HPDE6-E6E7 (cell line): ENCODE measurements at regions not wholly inside any gene's neighbourhood (a gene's known extent, or its start where the extent isn't known, plus 50 kb on each side); places are given as distances from the start of the nearest gene placed in this dataset.
"Not testable (repeated sequence)": the region's sequence is repeated elsewhere in the genome, so short reads cannot be mapped to it uniquely, and the experiment has no call there.

ENCODE experiments used
- DNase-seq: peaks from one replicate; pipeline ENCODE4 v3.0.0; 2011; ENCODE audit warnings: missing footprints; ENCODE audit errors: extremely low spot score

DNA sequence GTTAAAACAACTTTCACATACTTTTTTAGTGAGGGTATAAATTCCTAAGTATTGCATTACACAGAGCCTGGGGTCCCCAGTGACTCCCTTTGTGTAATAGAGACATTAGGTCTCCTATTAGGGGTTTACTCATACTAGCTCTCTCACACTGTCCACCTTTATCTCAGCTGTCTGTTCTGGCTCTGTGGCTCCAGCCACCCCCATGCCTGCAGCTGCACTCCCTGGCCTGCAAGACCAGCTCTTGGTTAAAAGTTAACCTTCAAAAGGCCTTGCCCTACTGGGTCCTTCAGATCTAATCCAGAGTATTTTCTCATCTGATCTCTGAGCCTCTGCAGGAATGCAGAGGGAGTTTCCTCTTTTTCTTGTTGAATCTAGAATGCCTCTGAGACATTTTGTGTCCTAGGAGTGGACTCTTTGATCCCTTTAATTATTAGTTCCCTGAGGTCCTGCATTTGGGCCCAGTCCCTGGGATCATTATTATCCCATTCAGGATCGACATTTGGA lies 280.9 kb downstream of the PYDC2 start:
- DNase-seq = not testable (repeated sequence)

DNA sequence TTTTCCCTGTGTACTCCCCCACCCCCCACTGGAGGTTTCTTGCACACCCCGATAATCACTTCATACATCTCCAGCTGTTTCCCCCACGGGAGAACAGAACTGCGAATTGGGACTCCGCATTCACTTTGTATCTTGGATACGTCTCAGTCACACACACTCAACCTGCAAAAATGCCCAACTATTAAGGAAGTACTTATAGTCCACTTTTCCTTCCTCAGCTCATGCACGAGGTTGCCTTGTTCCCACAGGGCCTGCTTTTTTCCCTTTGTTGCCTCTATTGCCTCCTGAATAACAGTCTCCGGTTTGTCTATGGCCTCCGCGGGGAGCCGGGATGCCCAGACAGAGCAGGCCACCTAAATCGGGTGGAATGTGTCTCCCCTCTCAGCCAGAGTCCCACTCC lies 282.3 kb downstream of the PYDC2 start:
- DNase-seq = no peak

DNA sequence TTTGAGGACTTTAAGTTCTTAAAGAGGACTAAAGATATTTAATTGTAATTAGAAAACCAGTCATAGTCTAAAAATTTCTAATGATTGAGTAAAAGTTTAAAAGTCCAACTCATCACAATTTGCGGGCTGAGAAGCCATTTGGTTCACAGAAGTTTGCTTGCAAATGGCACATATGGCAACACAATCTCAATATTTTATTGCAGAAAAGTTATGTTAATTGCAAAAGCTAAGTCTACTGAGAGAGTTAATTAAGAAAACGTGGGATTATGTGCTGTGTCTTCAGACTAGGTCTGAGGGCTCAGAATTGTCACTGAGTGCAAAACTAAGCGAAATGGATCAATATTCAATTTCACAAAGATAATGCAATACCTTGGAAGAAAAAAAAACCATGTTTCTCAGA lies 289.7 kb downstream of the PYDC2 start:
- no peak for DNase-seq

DNA sequence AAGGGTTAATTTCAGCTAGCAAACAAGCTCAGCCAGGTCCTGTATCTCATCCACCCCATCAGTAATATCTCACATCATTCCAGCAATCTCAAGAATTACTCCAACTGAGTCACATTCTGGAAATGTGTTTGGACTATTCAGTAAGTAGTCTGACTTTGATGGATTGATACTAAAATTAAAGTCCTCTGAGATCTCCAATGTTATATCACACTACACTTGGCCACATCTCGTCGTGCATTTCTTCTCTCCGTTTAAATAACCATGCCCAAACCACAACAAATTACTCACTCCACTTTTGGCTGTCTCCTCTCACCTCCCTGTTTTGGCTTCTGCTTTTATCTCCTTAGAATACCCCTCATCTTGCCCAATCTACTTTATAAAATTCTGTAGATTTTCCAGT lies 292.2 kb downstream of the PYDC2 start:
- no peak for DNase-seq

DNA sequence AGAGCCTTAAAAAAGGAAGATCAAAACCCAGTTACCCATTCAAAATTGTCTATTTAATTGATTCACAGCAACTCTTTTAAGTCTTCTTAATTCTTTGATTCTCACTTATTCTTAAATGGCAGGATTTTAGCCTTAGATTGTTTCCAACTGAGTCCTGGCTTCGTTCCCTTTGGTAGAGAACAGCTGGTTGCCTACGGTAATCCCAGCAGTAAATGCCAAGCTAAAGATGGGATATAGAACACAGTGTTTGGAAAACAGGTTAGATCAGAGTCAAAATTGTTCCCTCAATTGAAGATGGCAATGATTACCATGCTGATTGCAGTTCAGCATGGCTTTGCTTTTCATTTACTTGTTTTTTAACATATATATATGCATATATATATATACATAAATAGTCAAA lies 300.9 kb downstream of the PYDC2 start:
- no peak for DNase-seq

DNA sequence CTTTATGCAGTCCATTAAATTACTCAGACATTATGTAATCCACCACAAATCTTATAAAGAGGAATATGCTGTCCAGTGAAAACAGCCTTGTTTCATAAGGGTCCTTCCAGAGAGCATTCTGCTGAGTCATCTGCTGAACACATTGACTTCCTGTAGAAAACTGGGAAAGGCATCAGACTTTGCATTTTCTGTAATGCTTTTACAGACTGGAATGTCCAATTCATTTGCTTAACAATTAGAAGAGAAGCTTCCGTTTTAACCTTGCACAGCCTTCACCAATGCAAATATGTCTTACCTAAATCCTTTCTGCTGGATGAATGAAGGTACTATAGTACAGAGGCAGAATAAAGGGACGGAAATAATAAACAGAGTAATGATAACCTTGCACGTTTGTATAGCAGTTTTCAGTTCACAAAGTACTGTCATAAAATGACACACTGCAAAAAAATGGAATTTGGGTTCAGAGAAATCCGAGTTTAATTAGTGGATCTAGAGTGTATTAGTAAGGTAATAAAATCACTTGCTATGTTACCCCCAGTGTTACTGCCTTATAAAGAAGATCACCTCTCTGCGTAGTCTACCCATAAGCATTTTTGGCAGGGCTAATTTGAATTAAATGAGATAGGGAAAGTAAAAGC lies 301.5 kb downstream of the PYDC2 start:
- DNase-seq = no peak

DNA sequence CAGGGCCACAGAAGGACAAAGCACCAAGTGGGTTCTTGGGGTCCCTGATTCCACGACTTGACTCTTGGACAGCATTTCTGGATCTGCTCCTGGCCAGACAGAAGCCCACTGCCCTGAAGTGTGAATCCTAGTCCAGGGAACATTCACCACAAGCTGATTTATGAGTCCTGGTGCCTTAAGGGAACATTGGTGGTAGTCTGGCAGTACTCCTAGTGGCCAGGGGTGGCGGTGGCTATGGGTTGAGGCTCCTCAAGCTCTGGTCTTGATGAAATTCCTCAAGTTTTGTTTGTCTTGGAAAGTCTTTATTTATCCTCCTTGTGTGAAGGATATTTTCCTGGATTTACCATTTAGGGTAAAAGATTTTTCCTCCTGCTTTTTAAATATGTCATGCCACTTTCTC lies 307.5 kb downstream of the PYDC2 start:
- no peak for DNase-seq

DNA sequence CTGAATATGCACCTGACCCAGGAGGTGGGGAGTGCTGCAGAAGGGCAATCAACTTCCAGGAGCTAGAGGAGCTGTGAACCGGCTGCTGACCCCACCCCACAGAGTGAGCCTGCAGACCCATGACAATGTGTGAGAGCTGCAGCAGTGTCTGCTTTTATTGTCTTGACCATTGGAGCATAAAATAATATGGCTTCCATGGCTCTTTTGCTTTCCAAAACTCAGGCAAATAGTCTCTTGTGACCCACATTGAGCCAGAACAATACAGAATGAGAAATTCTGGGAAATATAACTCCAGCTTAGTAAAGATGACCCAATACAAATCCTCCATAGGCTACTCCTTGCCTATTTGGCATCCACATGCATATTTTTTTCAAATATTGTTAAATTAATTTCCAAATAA lies 309.6 kb downstream of the PYDC2 start:
- no peak for DNase-seq

DNA sequence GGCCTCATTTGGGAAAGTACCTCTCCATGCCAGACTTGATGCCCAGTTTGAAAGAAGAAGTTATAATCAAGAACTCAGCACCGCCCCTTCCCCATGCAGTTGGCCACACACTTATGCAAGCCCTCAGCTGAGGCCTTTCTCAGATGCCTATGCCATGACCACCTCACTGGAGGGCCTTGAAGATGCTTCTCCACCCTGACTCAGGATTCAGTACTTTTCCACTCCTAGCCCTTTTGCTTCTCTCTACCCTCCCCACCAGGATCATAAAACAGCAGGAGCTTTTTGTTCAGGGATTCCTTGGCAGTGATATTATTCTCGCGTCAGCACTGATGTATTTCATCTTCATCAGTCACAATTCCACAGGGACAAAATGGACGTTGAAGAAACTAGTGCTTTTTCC lies 313.5 kb downstream of the PYDC2 start:
- no peak for DNase-seq

DNA sequence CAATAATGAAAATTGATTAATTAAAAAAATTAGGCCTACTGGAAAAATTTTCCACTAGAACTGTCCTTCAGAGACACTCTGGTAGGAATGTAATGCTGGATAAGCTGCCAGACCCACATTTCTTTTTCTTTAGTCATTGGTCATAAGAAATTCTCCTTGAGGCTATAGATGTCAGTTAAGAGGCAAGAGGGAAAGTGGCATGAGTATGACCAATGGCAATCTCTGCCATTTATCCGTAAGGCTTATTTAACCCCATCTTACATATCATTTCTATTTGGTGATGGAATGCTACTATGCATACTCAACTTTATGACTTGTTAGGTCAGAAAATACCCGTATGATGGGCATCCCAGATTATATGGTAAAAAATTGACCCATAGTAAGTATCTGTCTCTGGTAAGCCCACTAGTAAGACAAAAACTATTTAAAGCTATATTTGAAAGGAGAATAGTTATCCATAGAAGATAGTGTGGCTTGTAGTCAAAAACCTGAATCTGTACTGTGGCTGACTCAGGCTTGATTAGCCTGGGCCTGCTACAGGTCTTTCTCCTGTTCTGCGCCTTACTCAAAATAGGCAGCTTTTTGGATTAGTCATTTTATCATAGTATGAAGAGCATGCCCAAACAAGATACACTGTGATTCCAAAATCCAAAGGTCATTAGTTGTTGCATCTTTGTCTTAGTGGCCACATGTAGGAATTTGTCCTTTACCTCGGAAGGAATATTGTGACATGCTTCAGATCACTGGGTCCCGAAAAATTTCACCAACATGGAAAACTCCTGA lies 314.7 kb downstream of the PYDC2 start:
- peak; percentile 61 for DNase-seq

DNA sequence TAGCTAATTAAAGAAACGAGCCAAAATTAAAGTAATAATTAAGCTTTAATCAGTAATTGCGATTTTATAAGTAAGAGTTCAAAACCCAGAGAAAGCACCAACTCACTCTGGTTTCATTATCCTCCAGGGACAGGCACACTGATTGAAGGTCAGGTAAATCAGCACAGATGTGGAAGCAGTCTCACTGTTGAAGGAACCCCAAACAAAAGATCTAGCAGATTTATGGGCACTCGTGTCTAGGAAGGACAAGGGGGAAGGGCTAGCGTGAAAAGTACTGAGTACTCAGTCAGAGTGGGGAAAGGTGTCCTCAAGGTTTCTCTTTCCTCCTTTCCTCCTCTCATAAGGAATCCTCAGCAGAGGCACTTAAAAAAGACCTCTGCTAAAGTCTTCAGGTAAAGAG lies 320.1 kb downstream of the PYDC2 start:
- no peak for DNase-seq

DNA sequence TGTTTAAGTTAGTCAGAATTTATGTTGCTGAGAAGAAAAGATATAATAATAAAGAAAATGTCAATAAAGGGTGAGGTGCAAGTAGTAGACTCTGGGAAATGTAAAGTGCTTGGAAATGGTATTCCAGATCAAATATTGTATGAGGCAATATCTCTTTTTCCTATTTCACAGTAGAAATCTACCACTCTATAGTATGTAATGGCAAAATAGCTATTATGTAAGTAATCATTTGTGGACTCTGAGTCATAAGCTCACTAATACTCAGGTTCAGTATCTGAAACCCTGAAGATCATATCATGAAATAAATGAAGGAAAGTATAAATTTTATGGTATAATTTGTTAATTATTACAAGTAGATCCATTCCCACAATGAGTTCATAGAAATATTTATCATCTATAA lies 322.1 kb downstream of the PYDC2 start:
- no peak for DNase-seq

DNA sequence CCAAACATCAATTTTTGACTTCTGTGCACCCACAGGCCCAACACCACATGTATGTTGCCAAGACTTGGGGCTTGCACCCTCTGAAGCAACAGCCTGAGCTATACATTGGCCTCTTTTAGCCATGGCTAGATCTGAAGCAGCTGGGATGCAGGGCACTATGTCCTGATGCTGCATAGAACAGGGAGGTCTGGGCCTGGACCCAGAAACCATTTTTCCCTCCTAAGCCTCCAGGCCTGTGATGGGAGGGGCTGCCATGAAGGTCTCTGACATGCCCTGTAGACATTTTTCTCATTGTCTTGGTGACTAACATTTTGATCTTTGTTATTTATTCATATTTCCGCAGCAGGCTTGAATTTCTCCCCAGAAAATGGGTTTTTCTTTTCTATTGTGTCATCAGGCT lies 330.0 kb downstream of the PYDC2 start:
- no peak for DNase-seq

DNA sequence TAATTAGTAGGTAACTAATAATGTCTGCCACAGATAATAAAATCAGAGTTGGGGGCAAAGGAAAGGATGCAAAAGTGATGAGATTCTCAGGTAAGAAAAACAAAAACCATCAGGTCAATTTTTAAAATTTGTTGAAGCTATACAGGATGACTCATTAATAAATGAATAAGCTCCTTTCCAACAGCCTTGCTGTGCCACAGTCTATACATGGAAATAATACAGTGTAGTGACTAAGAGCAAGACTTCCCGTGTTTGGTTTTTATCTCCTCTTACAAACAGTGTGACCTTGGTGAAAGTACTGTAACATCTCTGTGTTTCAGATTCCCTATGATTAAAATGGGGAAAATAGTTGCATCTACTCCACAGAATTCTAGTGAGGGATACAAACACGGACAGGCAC lies 331.6 kb downstream of the PYDC2 start:
- DNase-seq = no peak

DNA sequence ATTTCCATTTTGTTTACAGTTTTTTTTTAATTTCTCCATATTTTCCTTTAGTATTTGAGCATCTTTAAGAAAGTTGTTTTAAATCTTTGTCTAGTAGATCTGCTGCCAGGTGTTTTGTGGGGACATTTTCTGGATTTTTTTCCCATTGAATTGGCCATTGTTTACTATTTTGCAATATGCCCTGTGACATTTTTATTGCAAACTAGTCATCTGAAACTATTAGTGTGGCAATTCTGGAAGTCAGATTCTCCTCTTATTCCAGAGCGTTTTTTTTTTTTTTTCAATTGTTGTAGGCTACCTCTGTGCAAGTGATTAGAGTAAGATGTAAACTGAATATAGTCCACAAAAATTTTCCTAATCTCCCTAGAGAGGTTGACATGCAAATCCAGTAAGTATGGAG lies 334.2 kb downstream of the PYDC2 start:
- no peak for DNase-seq

DNA sequence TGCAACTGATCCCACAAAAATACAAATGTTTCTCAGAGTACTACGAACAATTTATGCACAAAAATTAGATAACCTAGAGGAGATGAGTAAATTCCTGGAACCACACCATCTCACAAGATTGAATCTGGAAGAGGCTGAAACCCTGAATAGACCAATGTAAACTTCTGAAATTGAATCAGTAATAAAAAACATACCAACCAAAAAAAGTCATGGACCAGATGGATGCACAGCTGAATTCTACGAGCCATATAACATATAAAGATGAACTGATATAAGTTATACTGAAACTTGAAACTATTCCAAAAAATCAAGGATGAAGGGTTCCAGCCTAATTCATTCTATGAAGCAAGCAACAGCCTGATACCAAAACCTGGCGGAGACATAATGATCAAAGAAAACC lies 336.3 kb downstream of the PYDC2 start:
- no peak for DNase-seq

DNA sequence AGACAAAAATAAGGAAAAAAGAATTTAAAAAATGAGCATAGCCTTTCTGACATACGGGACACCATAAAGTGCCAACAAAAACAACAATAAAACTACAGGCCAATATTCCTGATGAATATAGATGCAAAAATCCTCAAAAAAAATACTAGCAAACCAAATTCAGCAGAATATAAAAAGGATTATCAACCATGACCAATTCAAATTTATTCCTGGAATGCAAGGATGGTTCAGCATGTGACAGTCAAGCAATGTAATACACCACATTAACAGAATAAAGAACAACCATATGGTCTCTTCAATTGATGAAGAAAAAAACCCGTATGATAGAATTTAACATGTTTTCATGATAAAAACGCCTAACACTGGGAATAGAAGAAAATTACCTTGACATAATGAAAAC lies 341.7 kb downstream of the PYDC2 start:
- DNase-seq = no peak

DNA sequence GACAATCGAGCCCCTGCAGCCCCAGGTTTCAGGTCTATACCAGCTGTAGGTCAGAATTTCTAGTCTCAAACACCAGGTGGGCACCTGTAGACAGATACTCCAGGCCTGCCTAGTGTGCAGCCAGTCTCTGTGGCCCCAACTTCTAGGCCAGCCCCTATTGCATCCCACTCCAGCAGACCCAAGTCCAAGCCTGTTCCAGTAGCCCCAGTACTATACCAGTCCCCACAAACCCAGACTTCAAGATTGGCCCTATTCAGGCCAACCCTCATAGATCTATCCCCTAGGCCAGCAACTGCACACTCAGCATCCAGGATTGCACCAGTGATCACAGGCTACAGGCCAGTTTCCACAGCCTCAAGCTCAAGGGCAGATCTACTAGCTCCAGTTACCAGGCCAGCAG lies 344.0 kb downstream of the PYDC2 start:
- DNase-seq = no peak

DNA sequence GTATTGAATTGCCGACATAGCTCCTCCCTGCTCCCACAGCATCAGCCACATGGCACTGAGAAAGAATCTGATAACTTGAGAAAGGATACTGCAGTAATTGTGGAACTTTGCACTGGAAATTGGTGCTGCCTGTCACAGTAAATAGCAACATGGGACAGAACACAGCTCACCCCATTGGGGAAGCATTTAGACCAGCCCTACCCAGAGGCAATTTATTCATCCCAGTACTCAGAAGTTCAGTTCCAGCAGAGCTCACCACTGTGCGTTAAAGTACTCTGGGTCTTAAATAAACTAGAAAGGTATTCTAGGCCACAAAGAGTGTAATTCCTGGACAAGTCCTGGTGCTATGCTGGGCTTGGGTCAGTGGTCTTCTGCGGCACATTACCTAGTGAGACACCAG lies 347.1 kb downstream of the PYDC2 start:
- no peak for DNase-seq

DNA sequence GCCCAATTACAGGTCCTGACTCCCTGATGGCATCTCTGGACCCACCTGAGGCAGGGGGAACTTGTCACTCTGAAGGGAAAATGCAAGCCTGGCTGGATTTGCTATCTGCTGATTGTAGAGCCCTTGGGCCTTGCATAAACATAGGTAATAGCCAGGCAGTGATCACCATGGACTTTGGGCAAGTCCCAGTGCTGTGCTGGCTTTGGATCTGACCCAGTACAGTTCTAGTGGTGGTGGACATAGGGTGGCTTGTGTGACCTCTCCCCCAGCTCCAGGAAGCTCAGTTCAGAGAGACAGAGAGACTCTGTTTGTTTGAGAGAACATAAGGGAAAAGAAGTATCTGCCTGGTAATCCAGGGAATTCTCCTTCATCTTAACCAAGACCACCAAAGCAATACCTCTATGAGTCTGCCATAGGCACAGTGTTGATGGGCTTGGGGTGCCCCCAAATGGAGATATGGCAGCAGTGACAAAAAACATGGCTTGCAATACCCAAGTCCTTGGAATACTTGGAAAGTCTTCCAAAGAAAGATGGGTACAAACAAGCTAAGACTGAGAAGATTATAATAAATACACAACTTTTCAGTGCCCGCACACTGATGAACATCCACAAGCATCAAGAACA lies 348.5 kb downstream of the PYDC2 start:
- DNase-seq = no peak

DNA sequence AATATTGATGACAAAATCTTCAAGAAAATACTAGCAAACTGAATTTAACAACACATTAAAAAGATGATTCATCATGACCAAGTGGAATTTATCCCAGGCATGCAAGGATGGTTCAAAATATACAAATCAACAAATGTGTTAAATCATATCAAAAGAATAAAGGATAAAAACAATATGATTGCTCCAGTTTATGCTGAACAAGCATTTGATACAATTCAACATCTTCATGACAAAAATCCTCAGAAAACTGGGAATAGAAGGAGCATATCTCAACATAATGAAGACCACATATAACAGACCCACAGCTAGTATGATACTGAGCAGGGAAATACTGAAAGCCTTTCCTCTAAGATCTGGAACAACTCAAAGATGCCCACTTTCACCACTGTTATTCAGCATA lies 352.3 kb downstream of the PYDC2 start:
- DNase-seq = no peak

DNA sequence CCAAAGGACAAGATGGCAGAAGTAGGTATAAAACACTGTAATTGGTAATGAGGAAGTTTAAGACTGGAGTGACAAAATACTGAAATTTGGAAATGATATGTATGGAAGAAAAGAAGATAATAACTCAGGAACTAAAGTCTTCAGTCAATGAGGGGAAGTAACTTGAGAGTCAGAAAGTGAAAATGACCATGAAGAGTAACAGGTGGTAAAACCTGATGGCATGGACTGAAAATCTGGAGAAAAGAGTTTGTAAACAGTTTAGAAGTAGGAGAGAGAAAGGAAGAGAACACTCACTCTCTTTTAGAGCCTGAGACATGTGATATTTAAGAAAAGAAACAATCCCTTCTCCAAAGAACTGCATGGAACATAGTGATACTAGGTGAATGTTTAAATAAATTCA lies 387.9 kb downstream of the PYDC2 start:
- DNase-seq = no peak

DNA sequence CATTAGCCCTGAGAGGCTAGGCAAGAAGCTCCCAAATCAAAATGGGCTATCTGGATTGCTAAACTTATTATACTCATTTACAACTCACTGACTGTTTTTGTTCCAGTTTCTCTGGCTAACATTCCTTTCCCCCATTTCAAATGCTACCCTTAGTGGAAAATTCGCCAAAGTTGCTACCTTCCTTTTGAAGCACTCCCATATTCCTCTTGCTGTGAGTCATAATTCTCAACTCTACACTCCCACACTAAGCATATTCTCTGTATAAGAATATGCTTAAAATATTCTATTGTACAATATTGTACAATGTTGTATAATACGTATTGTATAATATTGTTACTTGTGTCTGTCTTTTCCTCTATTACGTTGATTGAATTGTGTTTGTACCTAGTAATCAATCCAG lies 398.6 kb downstream of the PYDC2 start:
- DNase-seq = no peak
